ENCODE measurements at regions not wholly inside any gene's neighbourhood (a gene's known extent, or its start where the extent isn't known, plus 50 kb on each side); places are given as distances from the start of the nearest gene placed in this dataset.

DNA sequence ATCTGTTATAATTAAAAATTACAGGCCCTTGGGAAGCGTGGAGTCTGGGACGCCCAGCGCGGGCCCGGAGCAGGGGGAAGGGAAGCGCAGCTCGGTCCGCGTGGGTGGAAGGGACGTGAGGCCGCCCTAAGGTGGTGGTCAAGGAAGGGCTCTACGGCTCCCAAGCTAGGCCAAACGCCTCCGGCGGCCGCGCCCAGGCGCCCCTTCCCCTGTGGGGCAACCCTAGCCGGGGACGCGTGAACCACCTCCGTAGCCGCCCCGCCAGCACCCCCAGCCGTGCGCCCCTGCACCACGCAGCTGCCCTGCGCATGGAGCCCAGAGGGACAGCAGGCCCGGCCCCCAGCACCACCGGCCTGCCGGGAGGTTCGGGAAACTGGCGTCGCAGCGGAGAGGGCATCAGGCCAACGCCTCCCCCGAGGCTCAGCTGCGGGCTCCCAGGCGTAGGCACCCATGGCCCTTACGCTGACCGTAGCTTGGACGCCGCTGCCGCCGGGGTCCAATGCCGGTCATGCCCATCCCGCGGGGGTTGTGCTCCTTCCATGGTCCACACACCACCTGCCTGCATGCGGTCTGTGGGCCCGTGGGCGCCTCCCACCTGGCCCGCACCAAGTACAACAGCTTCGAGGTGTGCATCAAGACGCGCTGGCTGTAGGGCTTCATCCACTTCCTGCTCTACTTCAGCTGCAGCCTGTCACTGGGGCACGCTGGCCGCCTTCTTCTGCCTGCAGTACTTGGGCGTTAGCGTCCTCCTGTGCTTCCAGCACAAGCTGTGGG, 166.7 kb downstream of the SEPTIN7 start:
- no peak for TF ChIP-seq ZNF274 (IDR thresholded peaks at IDR 0.05; ENCODE audit: borderline replicate concordance, low read depth, low read length)
- no peak for TF ChIP-seq ZKSCAN3 (CRISPR knock-in tag; IDR thresholded peaks at IDR 0.05)
- TF ChIP-seq E2F4 (CRISPR knock-in tag; IDR thresholded peaks at IDR 0.05; ENCODE audit: low read depth), result no peak
